ENCODE measurements at regions not wholly inside any gene's neighbourhood (a gene's known extent, or its start where the extent isn't known, plus 50 kb on each side); places are given as distances from the start of the nearest gene placed in this dataset.

GRCh38 chr12:97160277-97160676 lies 253.2 kb downstream of the NEDD1 start:
- Histone ChIP-seq H3K27me3 (ENCODE audit: low read depth) (no peaks in the 10 kb centered on the region), H3K4me3 (no peak overlapping the region), H3K27ac (replicated peaks) (no peak overlapping the region), H3K36me3 (no peaks in the 10 kb centered on the region), H3K9me3 (replicated peaks) (no peaks in the 10 kb centered on the region), H3K4me1 (no peaks in the 10 kb centered on the region)
- intact Hi-C loops (cut with micrococcal nuclease): no loop called here
- no peak for DNase-seq
- no peak for TF ChIP-seq CTCF (IDR thresholded peaks at IDR 0.05; ENCODE audit: borderline replicate concordance)

- intact Hi-C loops (cut with micrococcal nuclease): no loop called here
- H3K4me3 ChIP-seq: no peak overlapping the region
- no peaks in the 10 kb centered on the region for H3K4me1 ChIP-seq
- peaks cover under 1% of the 10 kb centered on the region for H3K27me3 ChIP-seq (ENCODE audit: low read depth)
- no peaks in the 10 kb centered on the region for H3K36me3 ChIP-seq
- no peak for DNase-seq
- TF ChIP-seq CTCF (IDR thresholded peaks at IDR 0.05; ENCODE audit: borderline replicate concordance): no peak
- no peaks in the 10 kb centered on the region for H3K9me3 ChIP-seq (replicated peaks)
- no peak overlapping the region for H3K27ac ChIP-seq (replicated peaks)
Measured at GRCh38 chr12:97162173-97162572, 255.1 kb downstream of the NEDD1 start.

- Histone ChIP-seq H3K9me3 (replicated peaks) (no peaks in the 10 kb centered on the region), H3K27ac (replicated peaks) (no peak overlapping the region), H3K27me3 (ENCODE audit: low read depth) (peaks cover 4% of the 10 kb centered on the region), H3K4me3 (no peak overlapping the region), H3K4me1 (no peaks in the 10 kb centered on the region), H3K36me3 (no peaks in the 10 kb centered on the region)
- DNase-seq: no peak
- intact Hi-C loops (cut with micrococcal nuclease): no loop called here
- no peak for TF ChIP-seq CTCF (IDR thresholded peaks at IDR 0.05; ENCODE audit: borderline replicate concordance)
Measured at GRCh38 chr12:97164936-97165335, 257.9 kb downstream of the NEDD1 start.

GRCh38 chr12:97167598-97167997 lies 260.5 kb downstream of the NEDD1 start:
- no peaks in the 10 kb centered on the region for H3K36me3 ChIP-seq
- H3K27me3 ChIP-seq (ENCODE audit: low read depth): peaks cover 4% of the 10 kb centered on the region
- TF ChIP-seq CTCF (IDR thresholded peaks at IDR 0.05; ENCODE audit: borderline replicate concordance): no peak
- H3K4me3 ChIP-seq: no peak overlapping the region
- H3K27ac ChIP-seq (replicated peaks): no peak overlapping the region
- no peaks in the 10 kb centered on the region for H3K4me1 ChIP-seq
- no peaks in the 10 kb centered on the region for H3K9me3 ChIP-seq (replicated peaks)
- DNase-seq: no peak
- intact Hi-C loops (cut with micrococcal nuclease): no loop called here

- Histone ChIP-seq H3K4me3 (no peak overlapping the region), H3K36me3 (no peaks in the 10 kb centered on the region), H3K4me1 (no peaks in the 10 kb centered on the region), H3K27me3 (ENCODE audit: low read depth) (peaks cover 4% of the 10 kb centered on the region), H3K27ac (replicated peaks) (no peak overlapping the region), H3K9me3 (replicated peaks) (no peaks in the 10 kb centered on the region)
- no peak for DNase-seq
- TF ChIP-seq CTCF (IDR thresholded peaks at IDR 0.05; ENCODE audit: borderline replicate concordance): no peak
- intact Hi-C loops (cut with micrococcal nuclease): no loop called here
Measured at GRCh38 chr12:97168804-97169203, 261.7 kb downstream of the NEDD1 start.
